CD8-positive, alpha-beta memory T cell (primary cell): ENCODE measurements at regions not wholly inside any gene's neighbourhood (a gene's known extent, or its start where the extent isn't known, plus 50 kb on each side); places are given as distances from the start of the nearest gene placed in this dataset.
"Not testable (repeated sequence)": the region's sequence is repeated elsewhere in the genome, so short reads cannot be mapped to it uniquely, and the experiment has no call there.

Source experiments
- CTCF ChIA-PET: fragments of 350-600 bp; sonication (Branson Sonifier 250); formaldehyde crosslinking; loops from one replicate; lab custom pipeline; 2021; ENCODE audit warnings: antibody characterized with exemption; lab: Charles Lee
- POLR2A ChIA-PET: fragments of 350-600 bp; sonication (Branson Sonifier 250); formaldehyde crosslinking; loops from one replicate; lab custom pipeline; 2021; ENCODE audit warnings: antibody characterized with exemption; lab: Charles Lee
- DNase-seq, 5 donors: peaks; one replicate each; pipeline versions ENCODE4 v3.0.0 to v3.0.0-alpha.2; 2020 to 2022; ENCODE audit warnings: mixed read lengths in 1 of 5
- H3K27ac ChIP-seq: one replicate; pipeline ENCODE4 v1.7.0; 2013; ENCODE audit warnings: low read depth, mild to moderate bottlenecking, low read length, moderate library complexity
- H3K27me3 ChIP-seq: 2 replicates; pipeline ENCODE4 v1.7.0; 2013; ENCODE audit warnings: low read length, mild to moderate bottlenecking; ENCODE audit not compliant: insufficient read depth, poor library complexity, severe bottlenecking
- H3K36me3 ChIP-seq: 2 replicates; pipeline ENCODE4 v1.7.0; 2013; ENCODE audit warnings: mild to moderate bottlenecking, low read length, moderate library complexity; ENCODE audit not compliant: insufficient read depth
- H3K4me1 ChIP-seq: 2 replicates; pipeline ENCODE4 v1.7.0; 2013; ENCODE audit warnings: mild to moderate bottlenecking, low read length, moderate library complexity; ENCODE audit not compliant: insufficient read depth
- H3K4me3 ChIP-seq: 2 replicates; pipeline ENCODE4 v1.7.0; 2013; ENCODE audit warnings: mild to moderate bottlenecking, low read length
- H3K9me3 ChIP-seq: 2 replicates; pipeline ENCODE4 v1.7.0; 2013; ENCODE audit warnings: mild to moderate bottlenecking, low read length
- H3K27ac Mint-ChIP-seq, 8 donors: one replicate each; pipeline ENCODE4 v1.8.0; 2020 to 2021; ENCODE audit warnings: mixed read lengths in 8 of 8, mild to moderate bottlenecking in 6 of 8, inconsistent platforms in 3 of 8, moderate library complexity in 3 of 8
- H3K27me3 Mint-ChIP-seq, 2 donors: one replicate each; pipeline ENCODE4 v1.8.0; 2020 to 2021; ENCODE audit warnings: mixed read lengths in 2 of 2, mild to moderate bottlenecking in 1 of 2, moderate library complexity in 1 of 2
- H3K36me3 Mint-ChIP-seq, 3 donors: one replicate each; pipeline ENCODE4 v1.8.0; 2020 to 2021; ENCODE audit warnings: mixed read lengths in 3 of 3, inconsistent platforms in 1 of 3, mild to moderate bottlenecking in 1 of 3
- H3K4me1 Mint-ChIP-seq, 3 donors: one replicate each; pipeline ENCODE4 v1.8.0; 2020 to 2021; ENCODE audit warnings: mixed read lengths in 3 of 3, inconsistent platforms in 1 of 3, mild to moderate bottlenecking in 1 of 3
- H3K4me3 Mint-ChIP-seq, 7 donors: one replicate each; pipeline ENCODE4 v1.8.0; 2020 to 2021; ENCODE audit warnings: mixed read lengths in 7 of 7, mild to moderate bottlenecking in 6 of 7, moderate library complexity in 4 of 7, inconsistent platforms in 2 of 7
- H3K9me3 Mint-ChIP-seq, 5 donors: one replicate each; pipeline ENCODE4 v1.8.0; 2020 to 2022; ENCODE audit warnings: mixed read lengths in 5 of 5, mild to moderate bottlenecking in 3 of 5, moderate library complexity in 2 of 5, inconsistent platforms in 1 of 5

- H3K4me1 ChIP-seq: peaks cover 60% of the 10 kb centered on the region
- Mint-ChIP-seq H3K4me3 (peak overlapping the region in 6 of 7 donors; percentile 31 to 91 (median 52)), H3K36me3 (peaks cover 0 to 11% (median 2%) of the 10 kb centered on the region in 3 donors), H3K9me3 (peaks cover 0 to 3% (median 0%) of the 10 kb centered on the region in 5 donors), H3K27ac (peak overlapping the region; percentile 87 to 99 (median 96)), H3K27me3 (peaks cover 0 to 2% of the 10 kb centered on the region in 2 donors), H3K4me1 (peaks cover 68 to 83% (median 71%) of the 10 kb centered on the region in 3 donors)
- no peak overlapping the region for H3K27ac ChIP-seq
- no peaks in the 10 kb centered on the region for H3K27me3 ChIP-seq
- peak overlapping the region; percentile 8 for H3K4me3 ChIP-seq
- H3K36me3 ChIP-seq: no peaks in the 10 kb centered on the region
- DNase-seq: no peak
- no peaks in the 10 kb centered on the region for H3K9me3 ChIP-seq
- ChIA-PET CTCF (interaction anchor here (2.1 kb wide), 1 partner anchor 38 kb away, joined by 15 read pairs; no protein-coding TSS in a partner anchor), POLR2A (no interaction called here)
These were observed 279.7 kb upstream of the AMIGO2 start for GRCh38 chr12:47359310-47360092.

- H3K9me3 ChIP-seq, POLR2A ChIA-PET, H3K9me3 Mint-ChIP-seq, H3K27me3 ChIP-seq, H3K4me3 Mint-ChIP-seq, H3K36me3 ChIP-seq, H3K27me3 Mint-ChIP-seq, H3K4me3 ChIP-seq, H3K27ac ChIP-seq, DNase-seq: not testable (repeated sequence)
- CTCF ChIA-PET: interaction anchor here (0.9 kb wide), 1 partner anchor 21 kb away, joined by 3 read pairs; no protein-coding TSS in a partner anchor
- peaks cover 51% of the 10 kb centered on the region for H3K4me1 ChIP-seq
- Mint-ChIP-seq H3K4me1 (peaks cover 63 to 78% (median 77%) of the 10 kb centered on the region in 3 donors), H3K36me3 (peaks cover 0 to 11% (median 6%) of the 10 kb centered on the region in 3 donors), H3K27ac (peak overlapping the region in 5 of 8 donors; percentile 17 to 94 (median 75))
These were observed 277.2 kb upstream of the AMIGO2 start for GRCh38 chr12:47357006-47357405.

GRCh38 chr12:47356129-47356700, 276.5 kb upstream of the AMIGO2 start:
- H3K4me1 ChIP-seq: peaks cover 44% of the 10 kb centered on the region
- peaks cover 0 to 3% (median 0%) of the 10 kb centered on the region in 5 donors for H3K9me3 Mint-ChIP-seq
- no peak overlapping the region for H3K4me3 ChIP-seq
- peaks cover 0 to 2% of the 10 kb centered on the region in 2 donors for H3K27me3 Mint-ChIP-seq
- peaks cover 0 to 11% (median 6%) of the 10 kb centered on the region in 3 donors for H3K36me3 Mint-ChIP-seq
- no peaks in the 10 kb centered on the region for H3K27me3 ChIP-seq
- no peaks in the 10 kb centered on the region for H3K36me3 ChIP-seq
- DNase-seq: no peak
- POLR2A ChIA-PET: no interaction called here
- CTCF ChIA-PET: interaction anchor here (1.3 kb wide), 1 partner anchor 324 kb away, joined by 3 read pairs; no protein-coding TSS in a partner anchor
- H3K27ac ChIP-seq: no peak overlapping the region
- peak overlapping the region in 5 of 7 donors; percentile 6 to 79 (median 28) for H3K4me3 Mint-ChIP-seq
- H3K4me1 Mint-ChIP-seq: peaks cover 57 to 75% (median 74%) of the 10 kb centered on the region in 3 donors
- H3K9me3 ChIP-seq: no peaks in the 10 kb centered on the region
- H3K27ac Mint-ChIP-seq: peak overlapping the region; percentile 24 to 94 (median 76)

- Histone ChIP-seq H3K27ac (no peak overlapping the region), H3K4me3 (no peak overlapping the region), H3K9me3 (no peaks in the 10 kb centered on the region), H3K36me3 (no peaks in the 10 kb centered on the region), H3K4me1 (peaks cover 50% of the 10 kb centered on the region), H3K27me3 (no peaks in the 10 kb centered on the region)
- no peak for DNase-seq
- H3K9me3 Mint-ChIP-seq: peaks cover 0 to 3% (median 0%) of the 10 kb centered on the region in 5 donors
- H3K27me3 Mint-ChIP-seq: peaks cover 0 to 2% of the 10 kb centered on the region in 2 donors
- peak overlapping the region in 6 of 7 donors; percentile 12 to 87 (median 68) for H3K4me3 Mint-ChIP-seq
- peaks cover 0 to 7% (median 6%) of the 10 kb centered on the region in 3 donors for H3K36me3 Mint-ChIP-seq
- CTCF ChIA-PET: no interaction called here
- H3K27ac Mint-ChIP-seq: peak overlapping the region in 5 of 8 donors; percentile 11 to 70 (median 45)
- H3K4me1 Mint-ChIP-seq: peaks cover 52 to 78% (median 78%) of the 10 kb centered on the region in 3 donors
- POLR2A ChIA-PET: no interaction called here
These were observed 273.7 kb upstream of the AMIGO2 start for GRCh38 chr12:47353508-47353907.

- Mint-ChIP-seq H3K4me1 (peaks cover 44 to 71% (median 69%) of the 10 kb centered on the region in 3 donors), H3K4me3 (no peak overlapping the region), H3K27me3 (no peaks in the 10 kb centered on the region), H3K36me3 (peaks cover 0 to 4% (median 0%) of the 10 kb centered on the region in 3 donors), H3K9me3 (peaks cover 0 to 2% (median 0%) of the 10 kb centered on the region in 5 donors), H3K27ac (peak overlapping the region in 3 of 8 donors; percentile 47 to 61 (median 50))
- no peaks in the 10 kb centered on the region for H3K27me3 ChIP-seq
- no peaks in the 10 kb centered on the region for H3K9me3 ChIP-seq
- DNase-seq: no peak
- ChIA-PET POLR2A (no interaction called here), CTCF (no interaction called here)
- H3K4me3 ChIP-seq: no peak overlapping the region
- H3K27ac ChIP-seq: no peak overlapping the region
- H3K36me3 ChIP-seq: no peaks in the 10 kb centered on the region
- H3K4me1 ChIP-seq: peaks cover 54% of the 10 kb centered on the region
These were observed 272.3 kb upstream of the AMIGO2 start for GRCh38 chr12:47352067-47352466.

GRCh38 chr12:47351526-47351925, 271.8 kb upstream of the AMIGO2 start:
- Histone ChIP-seq H3K27me3 (no peaks in the 10 kb centered on the region), H3K9me3 (no peaks in the 10 kb centered on the region), H3K27ac (no peak overlapping the region), H3K36me3 (no peaks in the 10 kb centered on the region), H3K4me1 (peaks cover 51% of the 10 kb centered on the region), H3K4me3 (no peak overlapping the region)
- peak overlapping the region in 4 of 8 donors; percentile 4 to 50 (median 20) for H3K27ac Mint-ChIP-seq
- DNase-seq: no peak
- no peak overlapping the region for H3K4me3 Mint-ChIP-seq
- ChIA-PET POLR2A (interaction anchor here (0.6 kb wide), 1 partner anchor 100 kb away, joined by 3 read pairs; no protein-coding TSS in a partner anchor), CTCF (no interaction called here)
- H3K9me3 Mint-ChIP-seq: peaks cover 0 to 2% (median 0%) of the 10 kb centered on the region in 5 donors
- peaks cover 41 to 66% (median 64%) of the 10 kb centered on the region in 3 donors for H3K4me1 Mint-ChIP-seq
- H3K36me3 Mint-ChIP-seq: peaks cover 0 to 4% (median 0%) of the 10 kb centered on the region in 3 donors
- H3K27me3 Mint-ChIP-seq: no peaks in the 10 kb centered on the region

GRCh38 chr12:47350062-47350408, 270.3 kb upstream of the AMIGO2 start:
- POLR2A ChIA-PET: no interaction called here
- Mint-ChIP-seq H3K9me3 (peaks cover 0 to 2% (median 0%) of the 10 kb centered on the region in 5 donors), H3K36me3 (peaks cover 0 to 4% (median 0%) of the 10 kb centered on the region in 3 donors), H3K4me3 (peak overlapping the region in 4 of 7 donors; percentile 3 to 52 (median 16)), H3K27ac (peak overlapping the region in 7 of 8 donors; percentile 32 to 77 (median 70)), H3K4me1 (peaks cover 29 to 56% (median 50%) of the 10 kb centered on the region in 3 donors), H3K27me3 (no peaks in the 10 kb centered on the region)
- no peak for DNase-seq
- H3K9me3 ChIP-seq: no peaks in the 10 kb centered on the region
- H3K4me1 ChIP-seq: peaks cover 38% of the 10 kb centered on the region
- CTCF ChIA-PET: no interaction called here
- no peak overlapping the region for H3K27ac ChIP-seq
- no peaks in the 10 kb centered on the region for H3K36me3 ChIP-seq
- H3K27me3 ChIP-seq: no peaks in the 10 kb centered on the region
- no peak overlapping the region for H3K4me3 ChIP-seq
